ENCODE measurements at regions not wholly inside any gene's neighbourhood (a gene's known extent, or its start where the extent isn't known, plus 50 kb on each side); places are given as distances from the start of the nearest gene placed in this dataset.

- TF ChIP-seq CTCF (IDR thresholded peaks at IDR 0.05; ENCODE audit: low read depth, low read length) = no peak
- no peak for TF ChIP-seq EZH2phosphoT487 (IDR thresholded peaks at IDR 0.05; ENCODE audit: low read depth)
Observed at GRCh38 chr10:20976390-20976789, 79.3 kb upstream of the NEBL start.

All from OCI-LY3 (cell line).